Right renal cortex interstitium (tissue), 3 donors: ENCODE measurements at regions not wholly inside any gene's neighbourhood (a gene's known extent, or its start where the extent isn't known, plus 50 kb on each side); places are given as distances from the start of the nearest gene placed in this dataset.
"Not testable (repeated sequence)": the region's sequence is repeated elsewhere in the genome, so short reads cannot be mapped to it uniquely, and the experiment has no call there.

Experiments
- DNase-seq, 3 donors: peaks; one replicate each; pipeline ENCODE4 v3.0.0-alpha.2; 2013; ENCODE audit warnings: low read depth in 3 of 3, low spot score in 2 of 3

DNA sequence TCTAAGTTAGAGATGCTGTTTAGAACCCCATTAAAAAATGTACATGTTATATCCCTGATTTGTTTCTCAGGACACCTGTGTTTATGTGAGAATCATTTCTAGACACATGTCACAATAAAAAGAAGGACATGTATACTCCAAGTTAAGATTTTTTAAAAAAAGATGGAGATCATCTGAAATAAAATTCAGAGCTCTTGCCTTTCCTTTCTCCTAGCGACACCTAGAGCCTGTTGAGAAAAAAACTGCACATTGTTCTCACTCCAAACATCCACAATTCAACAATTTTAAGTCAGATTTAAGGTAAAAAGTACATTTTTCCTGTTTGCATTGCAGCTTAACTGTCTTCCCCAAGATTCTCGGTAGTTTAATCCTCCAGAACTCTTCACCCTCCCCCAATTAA is 171.8 kb downstream of the ATP6V0E2 start:
- DNase-seq = not testable (repeated sequence)

DNA sequence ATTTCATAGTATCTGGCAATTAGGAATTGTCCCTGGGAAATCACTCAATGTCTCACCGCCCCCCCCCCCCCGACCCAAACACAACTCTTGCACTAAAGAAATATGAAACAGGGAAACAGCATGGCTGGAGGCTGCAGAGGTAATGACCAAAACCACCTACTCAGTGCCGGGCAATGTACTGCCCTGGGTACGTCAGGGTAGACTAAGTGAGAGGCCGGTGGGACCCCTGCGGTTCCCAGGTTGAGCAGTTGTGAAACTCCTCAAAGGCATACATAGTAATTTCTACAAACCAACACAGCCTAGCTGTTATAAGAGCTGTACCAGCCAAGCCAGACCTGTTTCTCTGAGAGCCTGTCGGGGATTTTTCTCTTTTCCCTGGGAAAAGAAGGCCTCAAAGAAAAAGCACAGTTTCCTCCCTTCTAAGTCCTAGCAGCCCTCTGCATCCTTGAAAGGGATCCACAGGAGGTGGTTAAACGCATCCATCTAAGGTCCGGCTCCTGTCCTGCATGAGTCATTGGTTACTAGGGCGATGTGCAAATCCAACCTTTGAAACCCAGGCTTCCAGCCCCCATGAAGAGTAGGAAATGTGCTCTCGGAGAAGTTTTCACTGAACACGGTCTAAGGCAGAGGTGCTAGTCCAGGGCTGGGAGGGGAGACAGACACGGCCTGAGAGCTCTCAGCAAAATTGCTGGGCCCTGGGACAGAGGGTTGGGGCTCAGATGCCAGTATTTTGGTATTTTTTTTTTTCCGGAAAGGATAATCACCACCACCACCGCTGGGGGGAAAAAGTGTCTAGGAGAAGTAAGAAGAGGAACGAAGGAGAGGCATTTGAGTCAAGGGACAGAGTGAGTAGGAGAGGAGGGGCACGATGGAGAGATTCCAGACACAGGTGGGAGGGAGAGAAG is 172.8 kb downstream of the ATP6V0E2 start:
- not testable (repeated sequence) for DNase-seq

GRCh38 chr7:150047329-150047728 is 173.6 kb downstream of the ATP6V0E2 start:
- not testable (repeated sequence) for DNase-seq

DNA sequence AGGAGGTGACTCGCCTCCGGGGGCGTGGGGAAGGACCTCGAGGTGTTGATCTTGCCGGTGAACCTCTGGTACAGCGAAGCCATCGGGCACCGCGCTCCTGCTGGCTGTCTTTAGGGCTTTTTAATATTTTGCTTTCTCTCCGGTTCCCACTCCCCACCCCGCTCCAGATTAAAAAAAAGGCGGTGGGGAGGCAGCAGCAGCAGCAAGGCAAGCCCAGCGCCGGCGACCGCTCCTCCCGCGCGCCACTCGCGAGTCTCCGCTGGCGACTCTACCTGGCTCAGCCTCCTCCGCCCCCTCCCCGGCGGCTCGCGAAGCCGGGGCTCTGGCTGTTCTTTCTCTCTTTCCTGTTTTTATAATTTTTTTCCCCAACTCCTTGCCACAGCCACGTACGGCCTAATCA is 174.0 kb downstream of the ATP6V0E2 start:
- not testable (repeated sequence) for DNase-seq

- DNase-seq = not testable (repeated sequence)
Measured at GRCh38 chr7:150048244-150049011, 174.7 kb downstream of the ATP6V0E2 start.

GRCh38 chr7:150049012-150049655 is 175.4 kb downstream of the ATP6V0E2 start:
- not testable (repeated sequence) for DNase-seq

GRCh38 chr7:150053396-150053795 is 179.6 kb downstream of the ATP6V0E2 start:
- not testable (repeated sequence) for DNase-seq

- not testable (repeated sequence) for DNase-seq
Measured at GRCh38 chr7:150054242-150054641, 180.5 kb downstream of the ATP6V0E2 start.

- not testable (repeated sequence) for DNase-seq
Measured at GRCh38 chr7:150060259-150061221, 186.8 kb downstream of the ATP6V0E2 start.

- not testable (repeated sequence) for DNase-seq
Measured at GRCh38 chr7:150063195-150063594, 189.4 kb downstream of the ATP6V0E2 start.

GRCh38 chr7:150069555-150070313 is 196.0 kb downstream of the ATP6V0E2 start:
- DNase-seq = not testable (repeated sequence)

GRCh38 chr7:150077543-150077942 is 203.8 kb downstream of the ATP6V0E2 start:
- DNase-seq = not testable (repeated sequence)

DNA sequence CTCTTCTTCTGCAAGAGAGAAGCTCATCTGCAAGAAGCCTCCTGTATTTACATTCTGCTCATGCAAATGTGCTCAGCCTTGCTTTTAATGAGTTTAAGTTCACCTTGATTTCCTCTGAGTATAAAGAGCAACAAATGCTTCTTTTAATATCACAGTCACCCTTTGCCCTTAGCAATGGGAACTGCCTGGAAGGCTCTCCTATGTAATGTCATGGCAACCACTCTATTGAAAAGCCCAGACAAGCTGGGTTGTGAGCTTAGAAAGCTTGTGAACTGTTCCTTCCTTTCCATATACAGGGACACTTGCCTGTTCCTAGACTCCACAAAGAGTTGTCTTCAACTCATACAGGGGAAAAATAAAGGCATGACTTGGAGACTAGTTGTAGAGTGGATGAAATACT is 208.1 kb downstream of the ATP6V0E2 start:
- not testable (repeated sequence) for DNase-seq

DNA sequence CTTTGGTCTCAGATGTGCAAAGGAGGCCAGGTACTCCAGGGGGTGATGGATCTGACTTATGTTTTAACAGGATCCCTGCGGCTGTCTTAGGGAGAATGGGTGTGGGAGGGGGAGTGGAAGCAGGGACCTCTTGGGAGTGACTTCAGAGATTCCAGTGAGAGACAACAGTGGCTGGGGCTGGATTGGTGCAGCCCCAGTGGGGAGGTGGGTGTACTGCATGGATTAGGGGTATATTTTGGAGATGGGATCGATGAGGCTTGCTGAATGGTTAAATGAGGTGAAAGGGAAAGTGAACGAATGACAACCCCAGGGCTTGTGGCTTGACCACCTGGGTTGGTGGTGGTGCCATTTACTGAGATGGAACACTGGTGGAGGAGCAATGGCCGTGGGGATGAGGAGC is 211.0 kb downstream of the ATP6V0E2 start:
- not testable (repeated sequence) for DNase-seq

- DNase-seq = not testable (repeated sequence)
Measured at GRCh38 chr7:150087478-150087877, 213.7 kb downstream of the ATP6V0E2 start.

DNA sequence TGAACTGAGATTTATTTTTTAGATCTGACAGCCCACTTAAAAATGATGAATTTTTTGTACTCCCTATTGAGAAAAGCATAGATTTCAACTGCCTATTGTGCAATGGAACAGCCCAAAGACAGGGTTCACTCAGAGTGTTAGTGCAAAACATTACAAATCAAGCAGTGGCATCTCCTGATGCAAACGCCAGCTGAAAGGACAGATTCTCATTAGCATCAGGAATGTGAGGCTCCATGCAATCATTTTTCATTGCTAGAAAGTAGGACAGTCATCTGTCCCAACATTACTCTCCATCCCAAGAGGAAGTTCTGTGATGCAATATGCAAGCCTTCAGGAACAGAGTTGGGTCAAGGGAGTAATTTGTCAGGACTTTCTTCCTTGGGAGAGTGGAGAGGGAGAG is 215.4 kb downstream of the ATP6V0E2 start:
- DNase-seq = not testable (repeated sequence)

DNA sequence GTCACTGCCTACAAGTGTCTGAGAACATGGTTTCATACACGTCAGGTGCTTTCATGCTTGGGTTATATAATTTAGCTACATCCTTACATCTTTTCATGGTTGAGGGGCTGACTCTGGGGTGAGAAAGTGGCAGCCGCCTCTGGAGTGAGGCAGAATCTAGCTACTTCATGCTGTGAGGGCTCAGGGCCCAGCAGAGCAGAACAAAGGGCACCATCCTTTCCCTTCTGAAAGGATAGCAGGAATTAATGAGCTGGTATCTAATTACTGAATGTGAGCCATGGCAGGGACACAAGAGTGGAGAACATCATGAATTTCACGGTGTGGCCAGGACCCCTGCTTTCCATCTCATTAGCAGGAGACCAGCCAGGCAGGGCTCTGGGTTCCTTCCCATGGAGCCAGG is 217.0 kb downstream of the ATP6V0E2 start:
- DNase-seq = not testable (repeated sequence)

- not testable (repeated sequence) for DNase-seq
Measured at GRCh38 chr7:150093897-150094296, 220.1 kb downstream of the ATP6V0E2 start.
